OCI-LY1 (cell line): ENCODE measurements at regions not wholly inside any gene's neighbourhood (a gene's known extent, or its start where the extent isn't known, plus 50 kb on each side); places are given as distances from the start of the nearest gene placed in this dataset.

Source experiments
- CTCF ChIP-seq: fragments of 200-600 bp; sonication (generic), shearing (Covaris generic); IDR thresholded peaks from 2 replicates; pipeline ENCODE4 v1.5.1; 2017; ENCODE audit warnings: mild to moderate bottlenecking, antibody characterized with exemption, low read length, moderate library complexity, mixed read lengths
- EZH2 ChIP-seq: fragments of 200-600 bp; sonication (generic), shearing (Covaris generic); IDR thresholded peaks from 2 replicates; pipeline ENCODE4 v1.8.0; 2017; ENCODE audit warnings: borderline replicate concordance, mixed run types, mild to moderate bottlenecking, antibody characterized with exemption, low read length, moderate library complexity, mixed read lengths

GRCh38 chr4:164408831-164409230 lies 345.1 kb upstream of the SMIM31 start:
- TF ChIP-seq CTCF (no peak), EZH2 (no peak)
